Motor neuron (in vitro differentiated cells): ENCODE measurements at regions not wholly inside any gene's neighbourhood (a gene's known extent, or its start where the extent isn't known, plus 50 kb on each side); places are given as distances from the start of the nearest gene placed in this dataset.
A peak's percentile ranks its signal among the peaks of the same experiment; 100 is the strongest.

Source experiments
- ATAC-seq, 8 experiments: fragments of 200-7000 bp; cut with Tn5 transposase; replicated peaks in 6 of 8; 2 replicates each; pipeline ENCODE4 v1.8.0; 2021; ENCODE audit warnings: mild to moderate bottlenecking in 8 of 8, moderate library complexity in 8 of 8
- H3K27ac ChIP-seq, 2 donors: fragments of 250-450 bp; sonication (Bioruptor Pico); 2 replicates each; pipeline ENCODE4 v1.9.0; 2021; ENCODE audit warnings: antibody characterized with exemption in 2 of 2, mild to moderate bottlenecking in 2 of 2, moderate library complexity in 1 of 2
- H3K4me1 ChIP-seq, 2 donors: fragments of 250-450 bp; sonication (Bioruptor Pico); replicated peaks in 1 of 2; 2 replicates each; pipeline ENCODE4 v1.6.1; 2021; ENCODE audit warnings: antibody characterized with exemption in 2 of 2, mild to moderate bottlenecking in 2 of 2, moderate library complexity in 1 of 2
- H3K4me3 ChIP-seq, 5 donors: fragments of 250-450 bp; sonication (Bioruptor Pico); 2 replicates each; pipeline ENCODE4 v1.9.0; 2021; ENCODE audit warnings: antibody characterized with exemption in 5 of 5, mild to moderate bottlenecking in 5 of 5, moderate library complexity in 4 of 5
- WGBS, 10 experiments: fragments of 450-650 bp; shearing (Covaris generic); methylation state at CpG; one replicate each; pipeline ENCODE4 v1.0.0; 2022; 5-methylcytosine and 5-hydroxymethylcytosine counted together
- in situ Hi-C, 9 experiments: fragments of 400-800 bp; cut with MboI; loops; one replicate each; pipeline ENCODE4 v1.15.0; 2021; ENCODE audit warnings: low sequenced_read_pairs in 9 of 9, low pct_unique_long_range_greater_than_20kb in 2 of 9; ENCODE audit not compliant: unreplicated experiment in 9 of 9

- in situ Hi-C loops: no loop called here
- ATAC-seq: no peak
- H3K4me1 ChIP-seq: no peaks in the 10 kb centered on the region
- H3K27ac ChIP-seq: no peak overlapping the region
- 0 to 81% (median 45%) methylated on average over 1 to 2 of the region's 2 CpGs; no CpG with 5 or more reads in 2 of the 10 experiments for WGBS, 10 experiments
- no peak overlapping the region for H3K4me3 ChIP-seq
Measured at GRCh38 chr7:112615701-112616100, 134.9 kb downstream of the LSMEM1 start.

- in situ Hi-C loops: no loop called here
- Histone ChIP-seq H3K4me1 (no peaks in the 10 kb centered on the region), H3K4me3 (no peak overlapping the region), H3K27ac (no peak overlapping the region)
- WGBS, 10 experiments: 0 to 91% (median 56%) methylated on average over 1 to 2 of the region's 2 CpGs; no CpG with 5 or more reads in 2 of the 10 experiments
- ATAC-seq: no peak
Measured at GRCh38 chr7:112616295-112616694, 135.5 kb downstream of the LSMEM1 start.

GRCh38 chr7:112619343-112619742 lies 138.6 kb downstream of the LSMEM1 start:
- ATAC-seq: peak in 1 of 8 experiments; percentile 36
- in situ Hi-C loops: no loop called here
- no peak overlapping the region for H3K4me3 ChIP-seq

GRCh38 chr7:112622159-112622715 lies 141.4 kb downstream of the LSMEM1 start:
- in situ Hi-C loops: no loop called here
- no peaks in the 10 kb centered on the region for H3K4me1 ChIP-seq
- 47 to 100% (median 85%) methylated on average over 1 to 14 of the region's 23 CpGs; no CpG with 5 or more reads in 2 of the 10 experiments for WGBS, 10 experiments
- ATAC-seq: no peak
- H3K27ac ChIP-seq: no peak overlapping the region
- H3K4me3 ChIP-seq: no peak overlapping the region

More at GRCh38 chr7:112619343-112619742, 138.6 kb downstream of the LSMEM1 start:
- H3K27ac ChIP-seq: no peak overlapping the region
- H3K4me1 ChIP-seq: no peaks in the 10 kb centered on the region

GRCh38 chr7:112624416-112624815 lies 143.6 kb downstream of the LSMEM1 start:
- in situ Hi-C loops: no loop called here
- no peak for ATAC-seq
- H3K4me1 ChIP-seq: no peaks in the 10 kb centered on the region

GRCh38 chr7:112630565-112630964 lies 149.8 kb downstream of the LSMEM1 start:
- no peak overlapping the region for H3K27ac ChIP-seq
- in situ Hi-C loops: no loop called here
- ATAC-seq: peak in 1 of 8 experiments; percentile 37
- WGBS, 10 experiments: 0 to 100% (median 83%) methylated on average over 1 of the region's 1 CpG; no CpG with 5 or more reads in 1 of the 10 experiments
- H3K4me1 ChIP-seq: no peaks in the 10 kb centered on the region
- no peak overlapping the region for H3K4me3 ChIP-seq

More at GRCh38 chr7:112624416-112624815, 143.6 kb downstream of the LSMEM1 start:
- Histone ChIP-seq H3K4me3 (no peak overlapping the region), H3K27ac (no peak overlapping the region)
- 9 to 92% (median 60%) methylated on average over 2 to 4 of the region's 4 CpGs for WGBS, 10 experiments

GRCh38 chr7:112634107-112634506 lies 153.3 kb downstream of the LSMEM1 start:
- Histone ChIP-seq H3K4me1 (no peaks in the 10 kb centered on the region), H3K4me3 (no peak overlapping the region)
- 14 to 100% (median 79%) methylated on average over 1 to 3 of the region's 3 CpGs for WGBS, 10 experiments

GRCh38 chr7:112635742-112636141 lies 154.5 kb downstream of the TMEM168 start:
- no peaks in the 10 kb centered on the region for H3K4me1 ChIP-seq
- H3K27ac ChIP-seq: no peak overlapping the region
- in situ Hi-C loops: no loop called here
- ATAC-seq: no peak
- no peak overlapping the region for H3K4me3 ChIP-seq

More at GRCh38 chr7:112634107-112634506, 153.3 kb downstream of the LSMEM1 start:
- in situ Hi-C loops: no loop called here
- ATAC-seq: peak in 2 of 8 experiments; percentile 16 to 24
- no peak overlapping the region for H3K27ac ChIP-seq

- Histone ChIP-seq H3K27ac (no peak overlapping the region), H3K4me3 (no peak overlapping the region), H3K4me1 (no peaks in the 10 kb centered on the region)
- peak in 1 of 8 experiments; percentile 59 for ATAC-seq
- 13 to 93% (median 73%) methylated on average over 1 to 2 of the region's 2 CpGs for WGBS, 10 experiments
- in situ Hi-C loops: no loop called here
Measured at GRCh38 chr7:112638675-112639400, 151.4 kb downstream of the TMEM168 start.

GRCh38 chr7:112640685-112641084 lies 149.5 kb downstream of the TMEM168 start:
- Histone ChIP-seq H3K4me3 (no peak overlapping the region), H3K4me1 (no peaks in the 10 kb centered on the region), H3K27ac (no peak overlapping the region)
- WGBS, 10 experiments: 0 to 71% (median 25%) methylated on average over 1 of the region's 1 CpG; no CpG with 5 or more reads in 3 of the 10 experiments
- no peak for ATAC-seq
- in situ Hi-C loops: no loop called here

GRCh38 chr7:112646783-112647182 lies 143.4 kb downstream of the TMEM168 start:
- in situ Hi-C loops: no loop called here
- Histone ChIP-seq H3K4me3 (no peak overlapping the region), H3K27ac (no peak overlapping the region), H3K4me1 (no peaks in the 10 kb centered on the region)
- WGBS, 10 experiments: 20 to 40% (median 32%) methylated on average over 1 to 3 of the region's 5 CpGs; no CpG with 5 or more reads in 7 of the 10 experiments
- ATAC-seq: peak in 2 of 8 experiments; percentile 48 to 57

- H3K4me3 ChIP-seq: no peak overlapping the region
- H3K27ac ChIP-seq: no peak overlapping the region
- in situ Hi-C loops: no loop called here
- WGBS, 10 experiments: 0 to 100% (median 34%) methylated on average over 1 to 2 of the region's 2 CpGs
- peak in 1 of 8 experiments; percentile 43 for ATAC-seq
- H3K4me1 ChIP-seq: no peaks in the 10 kb centered on the region
Measured at GRCh38 chr7:112648781-112649180, 141.4 kb downstream of the TMEM168 start.

GRCh38 chr7:112649560-112649959 lies 140.6 kb downstream of the TMEM168 start:
- in situ Hi-C loops: no loop called here
- Histone ChIP-seq H3K27ac (no peak overlapping the region), H3K4me3 (no peak overlapping the region), H3K4me1 (no peaks in the 10 kb centered on the region)
- peak in 1 of 8 experiments; percentile 43 for ATAC-seq
